GM18519 (cell line): ENCODE measurements at regions not wholly inside any gene's neighbourhood (a gene's known extent, or its start where the extent isn't known, plus 50 kb on each side); places are given as distances from the start of the nearest gene placed in this dataset.

Source experiments
- ATAC-seq: cut with Tn5 transposase; IDR thresholded peaks from one replicate; pipeline ENCODE4 v1.9.1; 2021; ENCODE audit warnings: mild to moderate bottlenecking, moderate library complexity; ENCODE audit not compliant: unreplicated experiment, low FRiP score

DNA sequence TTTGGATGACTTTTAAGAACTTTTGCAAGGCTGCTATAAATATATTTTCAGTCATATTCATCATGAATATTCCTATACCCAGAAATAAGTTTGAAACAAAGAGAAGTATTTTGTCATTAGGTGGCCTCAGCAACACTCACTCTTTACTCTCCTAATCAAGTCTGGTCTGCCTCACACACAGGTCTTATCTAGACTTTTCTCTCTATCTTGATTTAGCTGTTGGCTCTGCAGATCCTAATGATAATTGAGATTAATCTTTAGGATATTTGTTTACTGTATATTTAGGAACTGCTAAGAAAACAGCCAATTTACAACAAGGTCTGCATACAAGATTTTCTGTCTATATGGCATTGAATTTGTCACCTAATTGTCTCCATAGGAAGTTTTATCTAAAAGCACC is 297.6 kb downstream of the PTEN start:
- no peak for ATAC-seq

DNA sequence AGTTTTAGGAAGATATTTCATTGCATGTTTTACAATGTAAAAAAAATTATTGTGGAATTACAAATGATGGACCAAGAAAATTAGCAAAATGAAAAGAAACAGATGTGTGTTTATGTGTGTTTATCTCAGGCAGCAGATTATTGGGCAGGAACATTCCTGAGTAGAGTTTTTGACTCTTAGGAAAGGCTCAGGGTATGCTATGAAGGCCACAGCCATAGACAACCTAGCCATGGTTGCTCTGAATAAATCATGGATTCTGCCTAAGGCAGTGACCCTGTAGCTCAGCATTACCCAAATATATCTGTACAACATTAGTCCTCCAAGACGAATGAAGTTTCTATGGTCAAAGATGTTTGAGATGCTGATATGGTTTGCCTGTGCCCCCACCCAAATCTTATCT is 298.3 kb downstream of the PTEN start:
- ATAC-seq = no peak

DNA sequence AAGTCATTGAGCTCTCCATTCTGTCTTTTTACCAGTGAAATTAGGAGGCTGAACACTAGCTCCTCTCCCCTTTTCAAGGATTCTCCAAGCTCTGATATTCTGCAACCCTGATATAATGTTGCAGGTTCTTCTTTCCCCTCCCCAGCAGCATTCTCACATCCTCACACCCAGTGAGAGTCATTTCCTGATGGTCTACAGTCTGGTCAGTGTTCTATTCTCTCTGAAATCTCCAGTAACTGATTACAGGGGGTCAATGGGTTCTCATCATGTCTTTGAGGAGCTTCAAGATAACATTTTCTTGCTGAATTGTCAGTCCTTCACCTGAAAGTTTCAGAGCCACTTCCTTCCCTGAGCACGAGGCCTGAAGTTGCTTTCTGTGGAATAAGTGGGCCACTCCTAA is 299.4 kb downstream of the PTEN start:
- no peak for ATAC-seq

DNA sequence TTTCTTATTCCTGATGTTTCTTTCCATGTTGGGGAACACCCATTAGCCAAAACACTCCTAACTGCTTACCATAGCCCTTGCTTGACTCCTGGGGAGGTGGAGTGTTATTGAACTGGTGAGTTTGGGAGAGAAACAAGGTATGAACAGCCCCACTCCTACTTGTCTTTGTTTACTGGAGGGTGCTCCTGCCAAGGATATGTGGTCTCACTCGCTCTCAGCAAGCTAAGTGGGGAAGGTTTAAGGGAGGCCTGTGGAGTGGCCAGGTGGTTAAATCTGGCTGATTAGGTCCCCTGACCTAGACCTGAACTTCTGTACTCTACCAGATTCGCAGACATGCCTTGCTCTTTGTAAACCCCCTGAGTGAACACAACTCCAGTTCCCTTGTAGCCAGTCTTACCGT is 300.1 kb downstream of the PTEN start:
- ATAC-seq = no peak

DNA sequence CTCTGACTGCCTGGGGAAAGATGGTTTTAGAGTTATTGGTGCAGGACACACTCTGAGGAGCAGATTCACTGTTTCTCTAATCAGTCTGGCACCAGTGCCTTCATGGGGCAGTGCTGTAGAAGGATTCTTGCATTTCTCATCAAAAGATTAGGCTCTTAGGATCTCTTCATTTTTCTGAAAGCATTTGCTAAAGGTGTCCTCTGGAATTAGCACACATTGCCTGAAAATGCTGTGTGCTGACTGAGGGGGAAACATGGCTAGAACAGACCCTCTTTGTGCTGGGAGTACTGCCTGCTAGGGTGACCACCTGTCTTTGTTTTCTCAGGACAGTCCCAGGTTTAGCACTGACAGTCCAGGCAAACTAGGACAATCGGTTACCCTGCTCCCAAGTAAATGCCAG is 301.0 kb downstream of the PTEN start:
- no peak for ATAC-seq

DNA sequence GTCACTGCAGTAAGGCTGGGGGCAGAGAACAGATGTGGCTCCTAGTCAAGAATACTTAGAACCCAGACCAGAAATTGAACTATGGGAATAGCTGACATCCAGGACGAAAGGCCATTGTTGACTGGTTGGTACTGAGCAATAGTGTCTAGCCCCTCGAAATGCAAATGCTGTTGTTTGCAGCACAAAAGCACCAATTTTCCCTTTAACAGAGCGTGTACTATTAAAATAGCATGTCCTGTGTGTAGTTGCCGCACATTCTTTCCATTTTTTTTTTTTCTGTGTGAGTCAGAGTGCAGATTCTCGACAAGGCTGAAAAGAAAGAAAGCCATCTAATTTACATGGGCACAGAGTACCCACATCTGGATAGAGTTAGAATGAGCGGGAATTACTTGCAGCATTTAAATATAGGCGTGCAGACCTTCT is 302.4 kb downstream of the PTEN start:
- ATAC-seq = no peak

DNA sequence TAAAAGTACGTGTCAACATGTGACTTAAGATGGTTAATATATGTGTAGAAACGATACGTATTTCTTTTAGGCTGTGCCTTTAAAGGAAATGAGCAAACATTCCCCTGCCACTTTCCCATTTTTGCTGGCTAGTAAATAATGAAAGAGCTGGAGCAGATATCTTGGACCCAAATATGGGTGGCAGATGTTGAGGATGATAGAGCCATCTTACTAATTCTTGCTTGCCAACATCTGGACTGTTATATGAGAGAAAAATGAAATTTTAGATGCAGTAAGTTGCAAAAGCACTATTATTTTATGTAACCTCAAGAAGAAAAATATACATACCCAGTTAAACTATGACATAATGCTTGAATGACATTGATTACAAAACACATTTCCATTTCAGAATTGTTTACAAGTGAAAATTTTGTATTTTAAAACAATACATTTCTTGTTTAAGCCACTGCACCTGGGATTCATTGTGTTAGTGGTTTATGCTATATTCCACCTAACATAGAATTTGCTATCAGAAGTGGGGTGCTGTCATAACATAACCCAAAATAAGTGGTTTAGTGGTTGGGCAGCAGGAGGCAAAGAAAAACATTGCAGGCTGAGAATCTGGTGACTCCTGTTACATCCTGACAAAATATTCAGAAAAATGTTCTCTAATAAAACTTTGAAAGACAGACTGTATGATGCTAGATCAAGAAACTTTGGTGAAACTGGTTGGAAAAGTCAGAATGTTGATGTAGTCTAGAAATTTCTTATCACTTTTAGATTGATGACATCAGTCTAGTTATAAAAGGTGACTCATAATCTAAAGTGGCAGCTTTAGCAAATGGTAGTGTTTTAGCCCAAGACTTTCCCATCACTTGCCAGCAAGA is 305.0 kb downstream of the PTEN start:
- no peak for ATAC-seq

DNA sequence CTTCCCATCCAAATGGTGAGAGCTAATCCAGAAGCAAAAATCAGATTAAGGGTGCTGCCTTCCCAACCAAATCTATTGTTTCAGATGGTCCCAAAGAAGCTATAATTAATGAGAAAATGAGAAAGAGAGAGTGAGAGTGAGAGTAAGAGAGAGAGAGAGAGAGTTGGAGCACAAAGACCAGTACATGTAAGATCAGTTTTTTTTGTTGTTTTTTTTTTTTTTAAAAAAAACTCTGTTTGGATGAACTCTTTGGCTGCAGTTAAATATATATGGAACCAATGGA is 305.6 kb downstream of the PTEN start:
- no peak for ATAC-seq

DNA sequence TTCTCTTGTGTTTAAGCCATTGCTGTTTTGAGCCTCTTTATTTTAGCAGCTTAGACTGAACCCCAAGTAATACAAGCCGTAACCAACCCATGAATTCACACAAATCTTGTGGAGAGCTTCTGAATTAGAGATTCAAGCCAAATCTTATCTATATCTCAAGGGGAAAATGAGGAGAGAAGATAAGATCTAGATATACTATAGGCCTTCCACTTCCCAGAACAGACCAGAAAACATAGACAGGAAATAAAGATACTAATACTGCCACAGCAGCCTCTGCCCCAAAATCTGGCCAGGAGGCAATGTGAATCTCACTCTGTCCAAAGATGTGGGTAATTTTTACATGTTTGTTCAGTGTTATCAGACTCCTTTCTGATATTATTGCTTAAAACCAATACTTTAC is 307.2 kb downstream of the PTEN start:
- no peak for ATAC-seq

DNA sequence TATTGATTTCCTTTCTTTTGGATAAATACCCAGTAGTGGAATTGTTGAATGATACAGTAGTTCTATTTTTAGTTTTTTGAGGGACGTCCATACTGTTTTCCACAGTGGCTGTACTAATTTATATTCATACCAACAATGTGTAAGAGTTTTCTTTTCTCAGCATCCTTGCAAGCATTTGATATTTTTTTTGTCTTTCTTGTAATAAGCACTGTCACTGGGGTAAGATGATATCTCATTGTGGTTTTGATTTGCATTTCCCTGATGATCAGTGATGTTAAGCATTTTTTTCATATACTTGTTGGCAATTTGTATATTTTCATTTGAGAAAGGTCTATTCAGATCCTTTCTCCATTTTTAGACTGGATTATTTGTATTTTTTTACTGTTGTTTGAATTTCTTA is 308.7 kb downstream of the PTEN start:
- ATAC-seq = no peak

DNA sequence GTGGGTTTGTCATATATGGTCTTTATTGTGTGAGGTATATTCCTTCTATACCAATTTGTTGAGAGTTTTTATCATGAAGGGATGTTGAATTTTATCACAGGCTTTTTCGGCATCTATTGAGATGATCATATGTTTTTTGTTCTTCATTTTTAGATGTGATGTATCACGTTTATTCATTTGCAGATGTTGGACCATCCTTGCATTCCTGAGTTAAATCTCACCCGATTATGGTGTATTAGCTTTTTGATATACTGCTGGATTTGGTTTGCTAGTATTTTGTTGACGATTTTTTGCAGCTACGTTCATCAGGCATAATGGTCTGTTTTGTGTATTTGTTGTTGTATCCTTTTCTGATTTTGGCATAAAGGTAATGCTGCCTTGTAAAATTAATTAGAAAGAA is 311.0 kb downstream of the PTEN start:
- ATAC-seq = no peak

DNA sequence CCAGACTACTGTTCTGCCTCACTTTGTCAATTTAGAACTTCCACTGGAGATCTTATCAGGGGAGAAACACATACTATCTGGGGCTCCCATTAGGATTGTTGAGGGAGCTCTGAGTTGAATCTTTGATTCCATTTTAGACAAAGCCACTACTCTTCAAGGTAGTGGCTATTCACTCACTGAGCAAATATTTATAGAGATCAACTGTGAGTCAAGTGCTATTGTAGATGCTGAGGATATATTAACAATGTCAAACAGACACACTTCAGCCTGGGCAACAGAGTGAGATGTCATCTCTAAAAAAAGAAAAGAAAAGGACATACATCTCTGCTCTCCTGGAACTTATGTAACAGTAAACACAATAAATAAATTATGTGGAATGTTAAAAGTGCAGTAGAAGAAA is 315.3 kb downstream of the PTEN start:
- no peak for ATAC-seq

DNA sequence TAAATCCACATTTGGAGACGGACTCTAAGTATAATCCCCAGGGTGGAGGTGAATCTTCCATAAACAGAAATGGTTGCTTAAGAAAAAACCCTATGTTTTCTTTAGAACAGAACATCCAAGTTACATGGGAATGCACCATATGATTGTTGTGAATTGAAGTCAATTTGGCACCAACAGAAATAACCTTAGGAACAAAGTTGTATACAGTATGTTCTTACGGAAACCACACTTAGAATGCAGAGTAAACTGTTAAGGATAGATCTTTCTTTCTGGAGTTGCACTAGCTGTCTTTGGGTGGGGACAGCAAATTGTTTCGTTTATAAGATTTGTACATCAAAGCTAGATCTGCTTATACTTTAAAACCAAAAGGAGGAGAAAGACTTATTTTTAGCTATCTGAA is 316.4 kb downstream of the PTEN start:
- ATAC-seq = no peak

DNA sequence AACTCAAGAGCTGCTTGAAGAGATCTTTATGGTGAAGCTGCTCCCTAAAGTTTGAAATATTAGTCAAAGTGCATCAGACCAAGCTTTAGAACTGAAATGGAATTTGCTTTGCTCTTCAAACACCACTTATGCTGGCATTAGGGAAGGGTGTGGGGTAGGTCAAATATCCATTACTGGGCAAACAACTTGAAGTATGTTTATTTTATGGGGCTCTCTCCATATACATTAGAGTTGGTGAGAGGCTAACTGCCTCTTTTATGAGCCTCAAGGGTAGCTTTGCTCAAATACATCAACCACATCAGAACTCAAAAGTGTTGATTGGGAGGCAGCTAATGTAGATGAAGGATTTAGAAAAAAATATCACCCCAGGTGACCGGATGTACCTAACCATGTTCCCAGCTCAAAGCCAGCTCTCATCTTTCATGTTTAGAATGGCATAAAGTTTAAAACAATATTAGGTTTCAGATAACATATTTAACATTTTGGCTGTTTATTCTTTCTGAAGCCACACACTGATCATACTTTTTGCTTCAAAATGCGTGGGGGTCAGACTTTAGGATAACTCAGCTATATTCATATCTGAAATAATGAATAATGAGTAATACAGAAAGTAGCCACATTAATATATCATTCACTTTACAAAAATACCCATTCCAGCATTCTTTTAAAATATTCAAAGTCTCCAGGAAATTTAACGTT is 318.6 kb downstream of the PTEN start:
- no peak for ATAC-seq

DNA sequence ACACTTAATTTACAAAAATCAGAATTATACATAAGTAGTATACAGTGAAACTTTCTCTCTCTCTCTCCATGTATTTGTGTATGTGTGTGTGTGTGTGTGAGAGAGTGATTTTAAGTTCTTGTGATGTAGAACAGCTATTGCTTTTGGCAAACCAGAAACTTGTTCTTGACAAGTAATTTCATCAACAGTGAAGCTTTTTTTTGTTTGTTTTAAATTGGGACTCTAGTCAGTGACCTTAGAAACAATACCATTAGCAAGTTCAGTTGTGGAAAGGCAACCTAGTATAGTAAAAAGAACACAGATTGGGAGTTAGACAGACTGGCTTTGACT is 319.1 kb downstream of the PTEN start:
- ATAC-seq = no peak

DNA sequence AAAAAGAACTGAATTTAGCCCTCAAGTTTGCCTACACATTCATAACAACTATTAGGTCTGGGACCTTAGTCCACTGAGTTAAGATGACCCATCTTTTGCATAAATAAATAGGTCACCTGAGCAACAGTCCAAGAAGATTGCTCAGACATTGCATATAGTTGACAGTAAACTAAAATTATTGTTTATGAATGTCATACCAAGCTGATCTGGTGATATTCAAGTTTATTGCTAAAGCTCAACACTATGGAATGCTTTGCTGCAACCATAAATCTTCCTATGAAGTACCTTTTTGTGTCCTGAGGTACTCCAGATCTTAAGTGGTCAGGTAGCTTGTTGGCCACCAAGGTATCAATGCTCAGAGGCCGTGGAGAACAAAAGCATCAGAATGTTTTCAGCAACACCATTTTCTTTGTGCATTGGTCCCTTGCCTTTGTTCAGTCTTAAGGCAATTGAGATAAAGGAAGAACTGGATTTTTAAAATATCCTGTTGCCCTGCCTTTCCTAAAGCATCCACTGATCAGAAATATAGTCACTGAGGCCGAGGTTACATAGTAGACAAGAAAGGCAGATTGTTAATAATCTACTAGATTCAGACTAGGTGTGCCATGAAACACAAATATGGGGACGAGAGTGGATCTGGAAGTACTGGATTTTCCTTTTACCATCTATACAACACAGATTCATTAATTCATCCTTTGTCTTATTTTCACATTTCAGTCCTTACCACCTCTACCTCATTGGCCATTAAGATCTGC is 321.3 kb downstream of the PTEN start:
- no peak for ATAC-seq

DNA sequence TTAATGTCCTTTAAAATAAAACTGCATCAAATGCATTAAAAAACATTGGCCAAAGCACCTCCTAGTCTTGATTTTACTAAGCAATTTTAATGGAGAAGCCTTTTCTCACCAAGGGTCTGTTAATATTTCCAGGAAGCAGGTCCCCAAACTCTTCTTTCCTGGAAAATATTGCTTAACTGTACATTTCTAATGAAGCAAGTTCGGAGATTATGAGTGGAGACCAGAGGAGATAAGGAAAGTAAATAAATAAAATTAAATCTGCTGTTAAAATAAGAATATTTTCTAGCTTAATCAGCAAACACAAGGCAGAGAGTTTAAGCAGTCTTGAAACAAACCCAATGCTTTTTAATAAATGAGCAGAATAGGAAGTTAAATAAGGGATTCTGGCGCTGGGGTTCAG is 322.4 kb downstream of the PTEN start:
- no peak for ATAC-seq

DNA sequence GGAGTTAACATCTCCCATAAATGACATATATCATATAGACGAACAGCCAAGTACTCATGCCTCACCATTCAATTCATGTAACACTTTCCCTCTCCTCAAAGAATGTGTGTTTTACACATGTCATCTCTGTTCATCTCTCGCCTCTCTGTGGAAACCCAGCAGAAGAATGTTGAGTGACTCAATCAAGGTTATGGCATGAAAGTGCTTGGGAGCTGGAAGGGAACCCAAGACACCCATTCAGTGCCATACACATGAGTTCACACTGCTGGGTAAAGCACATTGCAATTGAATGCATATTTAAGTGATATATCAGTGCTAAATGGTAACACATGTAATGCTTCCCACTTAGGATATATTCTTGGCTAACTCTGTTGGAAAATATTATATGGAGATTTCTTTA is 322.9 kb downstream of the PTEN start:
- ATAC-seq = no peak

DNA sequence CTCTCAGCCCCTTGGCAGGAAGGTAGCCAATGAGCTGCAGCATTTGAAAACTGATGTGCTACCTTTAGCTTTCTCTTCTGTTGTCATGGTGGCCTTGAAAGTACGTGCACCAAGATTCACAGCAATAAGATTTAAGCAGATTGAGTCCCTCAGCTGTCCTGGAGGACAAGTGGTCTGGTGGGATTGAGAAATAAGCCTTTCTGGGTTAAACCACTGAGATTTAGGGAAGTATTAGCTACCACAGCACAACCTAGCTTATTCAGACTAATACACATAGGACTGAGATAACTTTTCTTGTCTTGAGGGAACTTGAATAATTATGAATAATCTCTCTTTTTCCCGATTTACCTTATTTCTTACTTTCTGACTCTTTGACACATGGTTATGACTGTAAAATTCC is 324.0 kb downstream of the PTEN start:
- ATAC-seq = no peak

DNA sequence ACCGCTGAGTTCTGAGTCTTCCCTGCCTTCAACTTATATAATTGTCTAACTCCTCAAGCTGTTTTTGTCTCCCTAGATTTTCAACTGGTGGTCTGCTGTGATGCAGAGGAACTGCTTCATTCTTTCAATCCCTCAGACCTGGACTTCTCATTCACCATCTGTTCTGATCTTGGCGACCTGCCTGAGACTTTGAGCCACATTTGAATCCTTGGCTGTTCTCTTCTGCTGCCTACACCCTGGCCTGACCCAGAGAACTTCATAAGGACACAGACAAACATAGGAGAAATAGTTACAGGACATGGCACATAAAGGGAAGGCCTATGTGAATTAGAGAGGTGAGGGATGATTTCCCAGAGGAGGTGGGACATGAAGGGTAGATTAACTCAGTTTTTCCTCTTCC is 326.7 kb downstream of the PTEN start:
- ATAC-seq = no peak

DNA sequence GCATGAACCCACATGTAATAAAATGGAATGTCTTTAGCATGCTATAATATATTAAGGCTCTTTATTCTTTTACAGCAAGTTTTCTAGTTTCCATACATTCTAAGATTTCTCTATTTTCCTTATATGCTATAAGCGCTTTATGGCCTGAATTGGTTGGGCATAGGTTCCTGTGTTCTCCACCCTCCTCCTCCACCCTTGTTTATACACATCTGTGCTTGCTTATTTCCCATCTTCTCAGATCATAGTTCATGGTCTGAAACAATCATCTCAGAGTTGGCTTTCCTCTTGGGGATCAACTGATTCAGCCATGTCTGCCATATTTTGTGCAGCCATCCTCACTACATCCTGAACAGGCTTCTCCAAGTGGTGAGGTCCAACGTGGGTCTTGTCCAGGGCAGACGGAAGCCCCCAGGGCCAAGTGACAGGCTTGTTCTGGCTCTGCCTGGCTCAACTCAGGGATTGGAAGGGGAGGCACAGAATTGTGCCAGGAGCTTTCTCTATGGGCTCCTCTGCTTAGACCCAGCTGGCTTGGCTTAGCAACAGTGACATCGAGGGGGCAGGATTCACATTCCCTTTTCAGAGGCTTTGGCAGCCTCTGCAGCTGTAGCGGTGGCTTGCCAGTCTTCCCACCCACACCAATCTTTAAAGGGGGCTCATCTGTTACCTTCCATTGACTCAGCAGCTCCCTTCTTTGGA is 327.3 kb downstream of the PTEN start:
- no peak for ATAC-seq
